ENCODE measurements at regions not wholly inside any gene's neighbourhood (a gene's known extent, or its start where the extent isn't known, plus 50 kb on each side); places are given as distances from the start of the nearest gene placed in this dataset.

- no peak for TF ChIP-seq CTCF (IDR thresholded peaks at IDR 0.05; ENCODE audit: low read depth, low read length, poor library complexity, severe bottlenecking)
- TF ChIP-seq EZH2phosphoT487 (IDR thresholded peaks at IDR 0.05; ENCODE audit: borderline replicate concordance, low read length): no peak
Measured at GRCh38 chr1:82494117-82494516, 693.4 kb downstream of the ADGRL2 start.
